Adrenal gland (tissue), 9 donors: ENCODE measurements at regions not wholly inside any gene's neighbourhood (a gene's known extent, or its start where the extent isn't known, plus 50 kb on each side); places are given as distances from the start of the nearest gene placed in this dataset.

Source experiments
- DNase-seq, 7 donors: peaks; one replicate each; pipeline ENCODE4 v3.0.0-alpha.2; 2019 to 2020
- H3K27ac ChIP-seq, 5 donors: fragments of 200-600 bp; sonication (generic) in 4 of 5; 1 replicate in 3 of 5; 2 replicates in 2 of 5; pipeline versions ENCODE4 v1.5.1 to v1.8.0; 2016 to 2020; ENCODE audit warnings: mild to moderate bottlenecking in 1 of 5
- H3K27me3 ChIP-seq: fragments of 200-600 bp; 2 replicates; pipeline ENCODE4 v1.8.0; 2021
- H3K36me3 ChIP-seq, 2 donors: fragments of 200-600 bp; replicated peaks in 1 of 2; 1 replicate in 1 of 2; 2 replicates in 1 of 2; pipeline versions ENCODE4 v1.5.1 to v1.8.0; 2018 to 2022
- H3K4me1 ChIP-seq, 2 donors: fragments of 200-600 bp; replicated peaks in 1 of 2; 1 replicate in 1 of 2; 2 replicates in 1 of 2; pipeline versions ENCODE4 v1.5.1 to v1.8.0; 2018 to 2021
- H3K4me3 ChIP-seq, 4 donors: fragments of 200-600 bp; sonication (generic) in 3 of 4; one replicate each; pipeline ENCODE4 v1.5.1; 2016 to 2018
- H3K9me3 ChIP-seq, 3 donors: fragments of 200-600 bp; sonication (generic) in 1 of 3; replicated peaks in 1 of 3; 1 replicate in 2 of 3; 2 replicates in 1 of 3; pipeline versions ENCODE4 v1.5.1 to v1.8.0; 2016 to 2021
- POLR2A ChIP-seq, 2 donors: fragments of 450-650 bp; IDR thresholded peaks; one replicate each; pipeline ENCODE4 v1.6.1; 2017; ENCODE audit warnings: antibody characterized with exemption in 2 of 2, mild to moderate bottlenecking in 2 of 2, moderate library complexity in 1 of 2
- WGBS, 4 donors: extraction: QIAGEN DNeasy Blood & Tissue Kit in 2 of 4; methylation state at CpG; one replicate each; pipeline versions ENCODE4 v1.1.5 to v1.1.7; 2013 to 2017; 5-methylcytosine and 5-hydroxymethylcytosine counted together
- intact Hi-C, 2 donors: fragments of 100-400 bp; cut with DNase I; formaldehyde crosslinking; loops; one replicate each; pipeline versions ENCODE4 v1.14.1 to v1.15.0; 2022 to 2023
- TF ChIP-seq, protein P1 (sequence below), 6 experiments: fragments of 450-650 bp in 4 of 6; fragments of 200-600 bp in 2 of 6; sonication (generic) in 1 of 6; IDR thresholded peaks; 1 replicate in 5 of 6; 2 replicates in 1 of 6; pipeline versions ENCODE4 v1.5.1 to v1.8.0; 2016 to 2021; ENCODE audit warnings: antibody characterized with exemption in 6 of 6, mild to moderate bottlenecking in 2 of 6, moderate library complexity in 1 of 6
- donor health status: healthy with polysubstance abuse.
- donor health status: Bipolar disorder and iron deficiency.
- donor health status: DM: yes; HTN: yes; CAD: no.
- donor health status: DM: no; HTN: no; CAD: no.
- donor health status: DM: no; HTN: no; CAD: no.

DNA sequence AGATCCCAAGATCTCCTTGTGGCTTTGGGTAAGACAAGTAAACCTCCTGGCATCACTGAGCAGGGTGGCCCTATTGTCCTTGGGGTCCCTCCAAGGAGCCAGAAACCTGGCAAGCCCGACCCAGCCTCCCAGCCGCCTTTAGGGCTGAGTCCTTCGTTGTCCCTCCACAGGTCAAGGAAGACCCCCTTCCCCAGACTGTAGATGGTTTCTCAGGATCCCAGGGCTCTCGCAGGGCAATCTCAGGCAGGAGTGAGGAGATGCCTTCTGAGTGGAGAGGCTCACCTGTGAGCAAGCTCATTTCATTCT, 71.6 kb upstream of the CSF3R start:
- intact Hi-C loops: no loop called here
- TF ChIP-seq, protein P1, sequence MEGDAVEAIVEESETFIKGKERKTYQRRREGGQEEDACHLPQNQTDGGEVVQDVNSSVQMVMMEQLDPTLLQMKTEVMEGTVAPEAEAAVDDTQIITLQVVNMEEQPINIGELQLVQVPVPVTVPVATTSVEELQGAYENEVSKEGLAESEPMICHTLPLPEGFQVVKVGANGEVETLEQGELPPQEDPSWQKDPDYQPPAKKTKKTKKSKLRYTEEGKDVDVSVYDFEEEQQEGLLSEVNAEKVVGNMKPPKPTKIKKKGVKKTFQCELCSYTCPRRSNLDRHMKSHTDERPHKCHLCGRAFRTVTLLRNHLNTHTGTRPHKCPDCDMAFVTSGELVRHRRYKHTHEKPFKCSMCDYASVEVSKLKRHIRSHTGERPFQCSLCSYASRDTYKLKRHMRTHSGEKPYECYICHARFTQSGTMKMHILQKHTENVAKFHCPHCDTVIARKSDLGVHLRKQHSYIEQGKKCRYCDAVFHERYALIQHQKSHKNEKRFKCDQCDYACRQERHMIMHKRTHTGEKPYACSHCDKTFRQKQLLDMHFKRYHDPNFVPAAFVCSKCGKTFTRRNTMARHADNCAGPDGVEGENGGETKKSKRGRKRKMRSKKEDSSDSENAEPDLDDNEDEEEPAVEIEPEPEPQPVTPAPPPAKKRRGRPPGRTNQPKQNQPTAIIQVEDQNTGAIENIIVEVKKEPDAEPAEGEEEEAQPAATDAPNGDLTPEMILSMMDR (IDR thresholded peaks at IDR 0.05): no peak
- TF ChIP-seq POLR2A (IDR thresholded peaks at IDR 0.05): no peak
- H3K27ac ChIP-seq: no peak overlapping the region
- peaks cover 18% of the 10 kb centered on the region for H3K27me3 ChIP-seq
- no peaks in the 10 kb centered on the region for H3K36me3 ChIP-seq
- H3K9me3 ChIP-seq: no peaks in the 10 kb centered on the region
- no peak for DNase-seq
- H3K4me1 ChIP-seq: no peaks in the 10 kb centered on the region
- no peak overlapping the region for H3K4me3 ChIP-seq
- 58 to 65% (median 61%) methylated on average over 4 of the region's 4 CpGs for WGBS, 4 donors

DNA sequence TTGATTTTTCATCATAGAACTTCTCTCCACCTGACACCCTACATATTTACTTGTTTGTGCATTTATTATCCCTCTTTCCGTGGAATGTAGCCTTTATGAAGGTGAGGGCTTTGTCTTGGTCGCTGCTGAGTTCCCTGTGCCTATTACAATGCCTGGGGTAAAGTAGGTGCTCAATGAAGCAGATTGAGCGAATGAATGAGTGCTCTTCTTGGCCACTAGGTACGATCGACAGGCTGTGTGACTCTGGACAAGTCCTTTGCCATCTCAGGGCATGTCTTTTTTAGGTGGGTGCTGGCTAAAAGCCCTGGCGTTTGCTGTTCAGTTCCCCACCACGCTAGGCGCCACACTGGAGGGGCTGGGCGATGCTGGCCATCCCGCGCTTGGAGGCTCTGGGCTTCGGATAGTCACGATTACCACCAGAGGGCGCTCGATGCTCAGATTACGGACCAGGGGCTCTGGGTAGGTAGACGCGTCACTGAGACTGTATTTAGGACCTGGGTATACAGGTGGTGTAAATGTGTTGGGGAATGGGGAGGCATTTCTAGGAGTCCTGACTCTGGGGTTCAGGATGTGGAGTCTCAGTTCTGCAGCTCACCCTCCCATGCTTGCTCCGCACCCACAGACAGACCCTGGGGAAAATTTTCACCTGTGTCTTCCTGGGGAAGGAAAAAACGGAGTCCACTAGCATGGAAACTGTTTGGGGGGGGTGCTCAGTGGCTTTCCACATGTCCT, 71.0 kb upstream of the CSF3R start:
- intact Hi-C loops: no loop called here
- H3K4me1 ChIP-seq: no peaks in the 10 kb centered on the region
- no peak overlapping the region for H3K4me3 ChIP-seq
- TF ChIP-seq POLR2A (IDR thresholded peaks at IDR 0.05): no peak
- TF ChIP-seq, protein P1 (IDR thresholded peaks at IDR 0.05): peak; percentile 23 to 55 (median 45)
- peaks cover 18% of the 10 kb centered on the region for H3K27me3 ChIP-seq
- peak; percentile 38 to 72 (median 52) for DNase-seq
- no peaks in the 10 kb centered on the region for H3K36me3 ChIP-seq
- H3K27ac ChIP-seq: no peak overlapping the region
- WGBS, 4 donors: 16 to 47% (median 26%) methylated on average over 7 to 20 of the region's 20 CpGs
- no peaks in the 10 kb centered on the region for H3K9me3 ChIP-seq

DNA sequence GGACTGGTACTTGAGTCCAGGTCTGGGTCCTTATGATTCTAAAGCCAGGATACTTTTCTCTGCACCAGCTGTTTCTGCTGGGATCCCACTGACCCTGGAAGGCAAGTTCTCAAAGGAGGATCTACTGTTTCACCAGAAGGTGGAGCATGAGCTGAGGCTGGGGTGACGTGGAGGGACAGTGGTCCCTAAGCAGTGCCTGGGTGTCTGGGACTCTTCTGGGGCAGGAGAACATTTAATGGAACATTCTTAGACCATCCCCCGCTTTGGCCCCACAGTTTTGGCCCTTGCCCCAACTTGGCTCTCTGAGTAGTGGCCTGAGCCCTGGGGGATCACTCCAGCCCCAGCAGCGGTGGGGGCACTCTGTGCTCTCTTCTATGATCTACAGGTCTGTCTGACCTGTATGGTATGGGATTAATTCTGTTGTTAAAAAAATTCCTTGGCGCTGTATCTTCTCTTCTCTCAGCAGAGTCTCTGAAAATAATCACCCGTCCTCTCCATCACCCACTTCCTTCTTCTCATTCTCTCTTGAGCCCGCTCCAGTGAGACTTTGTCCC, 60.3 kb upstream of the CSF3R start:
- intact Hi-C loops: no loop called here
- Histone ChIP-seq H3K9me3 (no peaks in the 10 kb centered on the region), H3K27ac (no peak overlapping the region), H3K4me3 (no peak overlapping the region), H3K27me3 (no peaks in the 10 kb centered on the region), H3K36me3 (no peaks in the 10 kb centered on the region), H3K4me1 (no peaks in the 10 kb centered on the region)
- 57 to 66% (median 60%) methylated on average over 4 to 6 of the region's 6 CpGs for WGBS, 4 donors
- no peak for DNase-seq
- no peak for TF ChIP-seq POLR2A (IDR thresholded peaks at IDR 0.05)
- TF ChIP-seq, protein P1 (IDR thresholded peaks at IDR 0.05): no peak

DNA sequence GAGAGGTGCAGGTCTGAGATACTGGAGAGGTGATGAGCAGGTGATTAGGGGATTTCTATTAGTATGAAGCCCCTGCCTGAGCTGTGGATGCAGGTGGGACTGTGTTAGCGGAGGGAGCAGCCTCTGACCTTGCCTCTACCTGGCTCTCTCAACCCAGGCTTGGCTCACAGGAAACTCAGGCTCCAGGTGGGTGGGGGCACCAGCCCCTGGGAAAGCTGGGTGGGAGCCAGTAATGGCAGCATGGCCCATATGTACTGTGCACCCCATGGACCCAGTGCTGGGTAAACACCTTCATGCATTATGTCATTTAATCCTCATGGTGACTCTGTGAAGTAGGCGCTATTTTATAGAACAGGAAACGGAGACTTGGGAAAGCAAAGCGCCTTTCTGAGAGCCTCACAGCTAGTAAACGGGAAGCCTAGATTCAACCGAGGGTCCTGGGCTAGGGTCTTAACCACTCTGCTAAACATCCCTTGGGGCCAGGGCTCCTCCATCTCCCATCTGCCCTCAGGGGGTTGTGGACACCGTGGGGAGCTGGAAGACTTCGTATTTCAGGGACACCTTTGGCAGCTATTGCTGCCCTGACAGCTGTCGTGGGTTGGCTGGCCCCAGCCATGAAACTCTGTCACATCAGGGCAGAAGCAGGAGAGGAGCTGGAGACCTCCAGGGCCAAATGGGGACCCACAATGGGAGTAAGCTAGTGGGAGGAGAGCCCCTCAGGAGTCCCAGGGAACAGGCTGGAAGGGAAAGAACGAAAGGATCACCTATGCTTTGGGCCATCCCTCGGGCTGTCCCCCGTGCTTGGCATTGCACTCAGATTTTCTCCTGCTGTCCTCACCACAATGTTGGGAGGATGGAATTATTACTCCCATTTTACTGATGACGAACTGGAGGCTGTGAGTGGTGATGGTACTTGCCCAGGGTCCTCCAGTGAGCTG, 59.6 kb upstream of the CSF3R start:
- Histone ChIP-seq H3K4me1 (no peaks in the 10 kb centered on the region), H3K36me3 (no peaks in the 10 kb centered on the region), H3K27ac (no peak overlapping the region), H3K9me3 (no peaks in the 10 kb centered on the region), H3K4me3 (no peak overlapping the region), H3K27me3 (no peaks in the 10 kb centered on the region)
- no peak for DNase-seq
- 44 to 57% (median 53%) methylated on average over 9 to 13 of the region's 13 CpGs for WGBS, 4 donors
- TF ChIP-seq, protein P1 (IDR thresholded peaks at IDR 0.05): no peak
- intact Hi-C loops: no loop called here
